ENCODE measurements at regions not wholly inside any gene's neighbourhood (a gene's known extent, or its start where the extent isn't known, plus 50 kb on each side); places are given as distances from the start of the nearest gene placed in this dataset.

DNA sequence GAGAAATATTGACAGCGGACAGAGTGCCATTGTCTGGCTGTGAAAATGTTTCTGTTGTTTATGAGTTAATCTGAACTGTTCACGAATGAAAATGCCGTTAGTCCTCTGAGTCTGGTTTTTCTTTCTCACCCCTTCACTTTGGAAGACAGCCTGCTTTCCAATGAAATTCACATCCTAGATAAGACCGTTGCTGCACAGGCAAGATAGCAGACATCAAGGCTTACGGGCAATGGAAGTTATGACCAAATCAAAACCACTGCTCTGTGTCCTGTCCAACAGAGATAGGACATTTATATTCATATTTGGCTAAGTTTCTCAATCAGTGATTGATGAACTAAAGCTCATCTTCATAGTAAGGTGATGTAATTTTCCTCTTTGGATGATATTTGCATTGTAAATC is 180.0 kb upstream of the DMAC1 start:
- Histone ChIP-seq H3K36me3 (ENCODE audit: control insufficient read depth, insufficient read depth, low read length) (no peaks in the 10 kb centered on the region), H3K27me3 (ENCODE audit: control insufficient read depth, insufficient read depth, low read length) (no peaks in the 10 kb centered on the region), H3K4me3 (ENCODE audit: low read depth, low read length) (no peak overlapping the region)
- TF ChIP-seq, protein P1, sequence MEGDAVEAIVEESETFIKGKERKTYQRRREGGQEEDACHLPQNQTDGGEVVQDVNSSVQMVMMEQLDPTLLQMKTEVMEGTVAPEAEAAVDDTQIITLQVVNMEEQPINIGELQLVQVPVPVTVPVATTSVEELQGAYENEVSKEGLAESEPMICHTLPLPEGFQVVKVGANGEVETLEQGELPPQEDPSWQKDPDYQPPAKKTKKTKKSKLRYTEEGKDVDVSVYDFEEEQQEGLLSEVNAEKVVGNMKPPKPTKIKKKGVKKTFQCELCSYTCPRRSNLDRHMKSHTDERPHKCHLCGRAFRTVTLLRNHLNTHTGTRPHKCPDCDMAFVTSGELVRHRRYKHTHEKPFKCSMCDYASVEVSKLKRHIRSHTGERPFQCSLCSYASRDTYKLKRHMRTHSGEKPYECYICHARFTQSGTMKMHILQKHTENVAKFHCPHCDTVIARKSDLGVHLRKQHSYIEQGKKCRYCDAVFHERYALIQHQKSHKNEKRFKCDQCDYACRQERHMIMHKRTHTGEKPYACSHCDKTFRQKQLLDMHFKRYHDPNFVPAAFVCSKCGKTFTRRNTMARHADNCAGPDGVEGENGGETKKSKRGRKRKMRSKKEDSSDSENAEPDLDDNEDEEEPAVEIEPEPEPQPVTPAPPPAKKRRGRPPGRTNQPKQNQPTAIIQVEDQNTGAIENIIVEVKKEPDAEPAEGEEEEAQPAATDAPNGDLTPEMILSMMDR (IDR thresholded peaks at IDR 0.05; ENCODE audit: insufficient read depth, low read length, severe bottlenecking), result no peak
- no peak for FAIRE-seq
- no peak for DNase-seq (ENCODE audit: low read depth)

DNA sequence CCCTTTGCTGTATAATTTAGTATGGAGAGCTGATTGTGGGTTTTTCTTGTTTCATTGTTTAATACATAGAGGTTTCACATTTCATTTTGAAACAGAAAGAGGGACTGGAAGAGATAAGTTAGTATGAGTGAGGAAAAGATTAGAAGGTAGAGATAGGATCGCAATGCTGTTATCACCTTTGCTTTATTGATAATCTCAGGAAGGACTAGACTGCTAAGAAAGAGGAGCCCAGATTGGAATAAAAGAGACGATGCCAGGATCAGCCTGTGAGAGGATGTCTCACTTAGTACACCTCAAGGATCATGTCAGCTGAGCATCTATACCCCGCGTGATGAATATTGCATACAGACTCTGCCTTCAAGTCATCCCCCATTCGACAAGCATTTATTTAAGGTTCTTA is 178.0 kb upstream of the DMAC1 start:
- H3K4me3 ChIP-seq (ENCODE audit: low read depth, low read length), result no peak overlapping the region
- no peaks in the 10 kb centered on the region for H3K36me3 ChIP-seq (ENCODE audit: control insufficient read depth, insufficient read depth, low read length)
- no peaks in the 10 kb centered on the region for H3K27me3 ChIP-seq (ENCODE audit: control insufficient read depth, insufficient read depth, low read length)
- DNase-seq (ENCODE audit: low read depth), result no peak
- no peak for FAIRE-seq
- TF ChIP-seq, protein P1 (IDR thresholded peaks at IDR 0.05; ENCODE audit: insufficient read depth, low read length, severe bottlenecking), result no peak

DNA sequence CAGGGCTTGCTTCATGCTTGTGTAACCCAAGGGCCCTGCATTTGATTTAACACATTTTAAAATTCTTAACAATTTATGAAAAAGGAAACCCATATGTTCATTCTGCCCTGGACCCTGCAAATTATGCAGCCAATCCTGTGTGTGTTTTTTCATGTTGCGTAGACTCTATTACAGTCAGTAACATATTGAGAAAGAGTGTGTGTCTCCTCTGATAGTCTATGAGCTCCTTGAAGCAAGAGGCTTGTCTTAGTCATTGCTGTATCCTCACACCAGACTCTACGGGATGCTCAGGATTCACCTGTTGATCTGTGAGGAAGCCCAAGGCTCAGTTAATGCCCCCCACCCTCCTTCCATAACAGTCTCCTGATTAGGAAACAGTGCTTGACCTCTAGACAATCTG is 177.3 kb upstream of the DMAC1 start:
- DNase-seq (ENCODE audit: low read depth), result no peak
- FAIRE-seq, result no peak

DNA sequence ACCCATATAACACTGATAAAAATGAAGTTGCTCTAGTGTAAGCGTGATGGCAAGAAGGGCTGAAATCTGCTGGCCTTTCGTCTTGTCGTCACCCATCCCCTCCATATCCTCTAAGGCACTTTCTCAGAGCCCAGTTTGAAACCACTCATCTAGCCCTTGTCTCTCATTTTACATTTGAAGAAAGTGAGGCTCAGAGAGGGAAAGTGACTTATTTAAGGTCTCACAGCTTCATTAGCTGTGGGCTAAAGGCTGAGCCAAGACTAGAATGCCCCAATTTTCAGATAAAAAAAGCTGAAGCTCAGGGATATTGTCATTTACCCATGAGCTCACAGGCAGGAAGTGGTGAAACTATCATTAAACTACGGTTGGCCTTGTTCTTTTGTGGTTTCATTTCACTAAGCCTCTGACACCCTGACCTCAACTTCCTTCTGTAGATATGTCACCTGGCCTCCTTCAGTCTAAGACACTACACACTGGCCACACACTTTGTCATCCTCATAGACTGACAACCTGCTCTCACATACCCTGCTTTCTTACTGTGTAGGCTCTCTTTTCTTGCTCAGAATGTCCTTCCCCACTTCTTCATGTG is 176.7 kb upstream of the DMAC1 start:
- Histone ChIP-seq H3K27me3 (ENCODE audit: control insufficient read depth, insufficient read depth, low read length) (no peaks in the 10 kb centered on the region), H3K36me3 (ENCODE audit: control insufficient read depth, insufficient read depth, low read length) (no peaks in the 10 kb centered on the region), H3K4me3 (ENCODE audit: low read depth, low read length) (no peak overlapping the region)
- TF ChIP-seq, protein P1 (IDR thresholded peaks at IDR 0.05; ENCODE audit: insufficient read depth, low read length, severe bottlenecking), result no peak
- DNase-seq (ENCODE audit: low read depth) (no peak), FAIRE-seq (no peak)

More for the DNA sequence above, 177.3 kb upstream of the DMAC1 start:
- no peak overlapping the region for H3K4me3 ChIP-seq (ENCODE audit: low read depth, low read length)
- H3K27me3 ChIP-seq (ENCODE audit: control insufficient read depth, insufficient read depth, low read length), result no peaks in the 10 kb centered on the region
- no peaks in the 10 kb centered on the region for H3K36me3 ChIP-seq (ENCODE audit: control insufficient read depth, insufficient read depth, low read length)
- TF ChIP-seq, protein P1 (IDR thresholded peaks at IDR 0.05; ENCODE audit: insufficient read depth, low read length, severe bottlenecking), result no peak

DNA sequence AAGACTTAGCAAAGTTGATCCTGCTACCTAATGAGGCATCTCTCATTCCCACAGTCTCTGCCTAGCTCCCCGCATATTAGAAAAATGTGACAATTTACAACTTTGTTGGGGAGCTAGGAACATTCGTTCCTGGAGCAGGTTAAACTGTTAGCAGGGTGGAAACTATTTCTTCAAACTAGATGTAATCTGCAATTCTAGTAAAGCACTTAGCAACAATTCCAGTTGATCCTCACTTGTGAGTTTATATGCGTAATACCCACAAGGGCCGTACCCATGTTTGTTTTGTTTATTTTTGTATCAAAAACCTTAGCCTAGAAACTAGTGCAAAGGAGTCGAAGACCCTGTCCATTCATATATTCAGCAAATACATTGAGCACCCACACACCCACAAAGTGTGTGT is 175.8 kb upstream of the DMAC1 start:
- TF ChIP-seq, protein P1 (IDR thresholded peaks at IDR 0.05; ENCODE audit: insufficient read depth, low read length, severe bottlenecking), result no peak
- H3K36me3 ChIP-seq (ENCODE audit: control insufficient read depth, insufficient read depth, low read length), result no peaks in the 10 kb centered on the region
- no peak overlapping the region for H3K4me3 ChIP-seq (ENCODE audit: low read depth, low read length)
- no peak for FAIRE-seq
- DNase-seq (ENCODE audit: low read depth), result no peak
- H3K27me3 ChIP-seq (ENCODE audit: control insufficient read depth, insufficient read depth, low read length), result no peaks in the 10 kb centered on the region

DNA sequence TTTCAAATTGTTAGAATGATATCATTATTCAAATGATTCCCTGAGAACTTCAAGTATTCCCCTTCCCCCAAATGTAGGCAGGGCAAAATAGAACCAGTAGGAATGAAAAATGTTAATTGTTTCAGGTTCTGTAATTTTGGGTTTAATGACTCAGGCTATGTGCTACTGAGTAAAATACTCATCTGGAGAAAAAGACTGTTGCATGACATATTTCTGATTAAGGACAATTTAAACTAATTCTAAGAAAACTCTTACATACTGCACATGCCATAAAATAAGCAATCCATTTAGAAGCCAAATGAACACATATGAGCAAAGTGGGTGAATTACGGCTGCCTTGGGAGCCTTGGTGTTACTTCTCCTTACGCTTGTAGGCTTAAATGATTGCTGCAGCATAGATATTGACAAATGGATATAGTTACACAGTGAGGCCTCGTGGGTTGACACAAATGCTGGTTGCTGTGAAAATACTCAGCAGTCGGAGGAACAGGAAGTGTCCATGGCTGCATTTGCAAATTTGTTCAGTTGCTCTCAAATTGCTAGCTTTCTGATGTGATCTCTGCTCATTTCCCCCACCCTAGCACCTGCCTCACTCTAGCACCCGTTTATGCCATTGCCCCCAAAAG is 174.9 kb upstream of the DMAC1 start:
- no peak overlapping the region for H3K4me3 ChIP-seq (ENCODE audit: low read depth, low read length)
- no peaks in the 10 kb centered on the region for H3K36me3 ChIP-seq (ENCODE audit: control insufficient read depth, insufficient read depth, low read length)
- TF ChIP-seq, protein P1 (IDR thresholded peaks at IDR 0.05; ENCODE audit: insufficient read depth, low read length, severe bottlenecking), result no peak
- H3K27me3 ChIP-seq (ENCODE audit: control insufficient read depth, insufficient read depth, low read length), result no peaks in the 10 kb centered on the region
- FAIRE-seq (no peak), DNase-seq (ENCODE audit: low read depth) (no peak)

Measured in bronchial epithelial cell (primary cell).